Effector CD8-positive, alpha-beta T cell (primary cell): ENCODE measurements at regions not wholly inside any gene's neighbourhood (a gene's known extent, or its start where the extent isn't known, plus 50 kb on each side); places are given as distances from the start of the nearest gene placed in this dataset.
"Not testable (repeated sequence)": the region's sequence is repeated elsewhere in the genome, so short reads cannot be mapped to it uniquely, and the experiment has no call there.

Source experiments
- DNase-seq: peaks from one replicate; lab custom pipeline; 2025; lab: John Stamatoyannopoulos, UW

- not testable (repeated sequence) for DNase-seq
These were observed 90.3 kb upstream of the FGGY start for GRCh38 chr1:59206616-59207015.

GRCh38 chr1:59210430-59210829, 86.5 kb upstream of the FGGY start:
- DNase-seq: not testable (repeated sequence)

- DNase-seq: no peak
These were observed 84.2 kb upstream of the FGGY start for GRCh38 chr1:59212706-59213105.

- DNase-seq: no peak
These were observed 82.4 kb upstream of the FGGY start for GRCh38 chr1:59214248-59215208.

GRCh38 chr1:59215766-59216291, 81.1 kb upstream of the FGGY start:
- DNase-seq: no peak

- DNase-seq: not testable (repeated sequence)
These were observed 79.5 kb upstream of the FGGY start for GRCh38 chr1:59217439-59217838.

- no peak for DNase-seq
These were observed 78.2 kb upstream of the FGGY start for GRCh38 chr1:59218521-59219236.

- DNase-seq: no peak
These were observed 77.0 kb upstream of the FGGY start for GRCh38 chr1:59219916-59220315.

GRCh38 chr1:59220356-59220755, 76.5 kb upstream of the FGGY start:
- DNase-seq: no peak

- no peak for DNase-seq
These were observed 73.7 kb upstream of the FGGY start for GRCh38 chr1:59223198-59223597.

GRCh38 chr1:59223989-59224634, 72.8 kb upstream of the FGGY start:
- no peak for DNase-seq

GRCh38 chr1:59225594-59226316, 71.1 kb upstream of the FGGY start:
- DNase-seq: no peak

GRCh38 chr1:59229138-59229537, 67.8 kb upstream of the FGGY start:
- DNase-seq: no peak

GRCh38 chr1:59230622-59231021, 66.3 kb upstream of the FGGY start:
- no peak for DNase-seq

- DNase-seq: no peak
These were observed 64.7 kb upstream of the FGGY start for GRCh38 chr1:59232216-59232615.

- no peak for DNase-seq
These were observed 63.5 kb upstream of the FGGY start for GRCh38 chr1:59233444-59233843.

- DNase-seq: no peak
These were observed 60.0 kb upstream of the FGGY start for GRCh38 chr1:59236721-59237545.

GRCh38 chr1:59237900-59238299, 59.0 kb upstream of the FGGY start:
- DNase-seq: no peak

- no peak for DNase-seq
These were observed 58.5 kb upstream of the FGGY start for GRCh38 chr1:59238333-59238934.

- DNase-seq: no peak
These were observed 57.9 kb upstream of the FGGY start for GRCh38 chr1:59238993-59239392.
